ENCODE measurements at regions not wholly inside any gene's neighbourhood (a gene's known extent, or its start where the extent isn't known, plus 50 kb on each side); places are given as distances from the start of the nearest gene placed in this dataset.

DNA sequence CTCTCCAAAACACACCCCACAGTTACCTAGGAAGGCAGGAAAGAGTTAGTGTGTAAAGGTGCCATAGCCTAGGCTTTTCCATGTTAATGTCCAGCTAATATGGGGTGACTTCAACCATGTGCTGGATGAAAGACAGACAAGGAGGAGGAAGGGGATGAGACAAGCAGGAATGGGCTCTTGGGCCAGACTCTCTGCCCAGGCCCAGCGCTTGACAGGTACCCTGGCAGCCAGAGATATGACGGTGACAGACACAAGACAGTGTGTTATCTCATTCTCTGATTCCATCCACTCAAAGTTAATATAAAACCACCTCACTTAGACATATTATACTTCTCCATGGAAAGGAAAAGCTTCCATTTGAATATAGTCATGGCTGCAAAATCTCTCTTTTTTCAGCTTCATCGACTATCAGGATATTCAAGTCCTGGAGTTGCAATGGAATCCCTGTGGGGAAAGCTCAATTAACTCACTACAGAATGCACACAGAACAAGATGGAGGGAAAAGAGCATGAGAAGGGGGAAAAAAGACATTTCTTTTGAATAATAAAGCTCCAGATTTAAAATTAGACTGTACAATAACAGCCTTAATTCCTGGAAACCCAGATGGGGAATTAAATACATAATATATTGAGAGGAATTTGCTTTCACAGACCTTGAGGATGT, 596.7 kb downstream of the TOX3 start:
- H3K4me3 ChIP-seq (ENCODE audit: low read depth, low read length), result no peak overlapping the region
- H3K9me3 ChIP-seq (ENCODE audit: severe bottlenecking), result no peaks in the 10 kb centered on the region
- DNase-seq, result no peak
- H3K27me3 ChIP-seq (ENCODE audit: insufficient read depth, low read depth, severe bottlenecking), result no peaks in the 10 kb centered on the region
- H3K36me3 ChIP-seq, result no peaks in the 10 kb centered on the region
- TF ChIP-seq, protein P1, sequence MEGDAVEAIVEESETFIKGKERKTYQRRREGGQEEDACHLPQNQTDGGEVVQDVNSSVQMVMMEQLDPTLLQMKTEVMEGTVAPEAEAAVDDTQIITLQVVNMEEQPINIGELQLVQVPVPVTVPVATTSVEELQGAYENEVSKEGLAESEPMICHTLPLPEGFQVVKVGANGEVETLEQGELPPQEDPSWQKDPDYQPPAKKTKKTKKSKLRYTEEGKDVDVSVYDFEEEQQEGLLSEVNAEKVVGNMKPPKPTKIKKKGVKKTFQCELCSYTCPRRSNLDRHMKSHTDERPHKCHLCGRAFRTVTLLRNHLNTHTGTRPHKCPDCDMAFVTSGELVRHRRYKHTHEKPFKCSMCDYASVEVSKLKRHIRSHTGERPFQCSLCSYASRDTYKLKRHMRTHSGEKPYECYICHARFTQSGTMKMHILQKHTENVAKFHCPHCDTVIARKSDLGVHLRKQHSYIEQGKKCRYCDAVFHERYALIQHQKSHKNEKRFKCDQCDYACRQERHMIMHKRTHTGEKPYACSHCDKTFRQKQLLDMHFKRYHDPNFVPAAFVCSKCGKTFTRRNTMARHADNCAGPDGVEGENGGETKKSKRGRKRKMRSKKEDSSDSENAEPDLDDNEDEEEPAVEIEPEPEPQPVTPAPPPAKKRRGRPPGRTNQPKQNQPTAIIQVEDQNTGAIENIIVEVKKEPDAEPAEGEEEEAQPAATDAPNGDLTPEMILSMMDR (IDR thresholded peaks at IDR 0.05; ENCODE audit: low read depth, low read length), result no peak
- H3K27ac ChIP-seq, result no peak overlapping the region

DNA sequence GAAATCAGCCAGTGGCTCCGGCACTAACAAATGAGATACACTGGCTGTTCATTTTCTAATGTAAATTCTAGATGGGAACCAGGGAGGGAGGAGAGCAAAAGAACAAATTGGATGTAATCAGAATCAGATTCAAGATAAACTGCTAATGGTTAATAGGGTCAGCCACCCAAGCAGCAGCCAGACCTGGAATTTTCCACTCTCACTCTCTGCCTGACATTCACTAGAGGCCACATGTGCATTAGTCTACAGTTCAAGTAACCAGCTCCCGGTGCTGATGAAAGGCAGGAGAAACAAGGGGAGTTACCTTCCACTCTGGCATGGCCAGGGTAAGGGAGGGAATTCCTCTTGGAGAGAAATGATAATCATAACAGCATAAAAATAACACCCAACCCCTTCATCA, 597.7 kb downstream of the TOX3 start:
- Histone ChIP-seq H3K4me3 (ENCODE audit: low read depth, low read length) (no peak overlapping the region), H3K27me3 (ENCODE audit: insufficient read depth, low read depth, severe bottlenecking) (no peaks in the 10 kb centered on the region), H3K36me3 (no peaks in the 10 kb centered on the region), H3K27ac (no peak overlapping the region), H3K9me3 (ENCODE audit: severe bottlenecking) (no peaks in the 10 kb centered on the region)
- no peak for DNase-seq
- TF ChIP-seq, protein P1 (IDR thresholded peaks at IDR 0.05; ENCODE audit: low read depth, low read length), result no peak

DNA sequence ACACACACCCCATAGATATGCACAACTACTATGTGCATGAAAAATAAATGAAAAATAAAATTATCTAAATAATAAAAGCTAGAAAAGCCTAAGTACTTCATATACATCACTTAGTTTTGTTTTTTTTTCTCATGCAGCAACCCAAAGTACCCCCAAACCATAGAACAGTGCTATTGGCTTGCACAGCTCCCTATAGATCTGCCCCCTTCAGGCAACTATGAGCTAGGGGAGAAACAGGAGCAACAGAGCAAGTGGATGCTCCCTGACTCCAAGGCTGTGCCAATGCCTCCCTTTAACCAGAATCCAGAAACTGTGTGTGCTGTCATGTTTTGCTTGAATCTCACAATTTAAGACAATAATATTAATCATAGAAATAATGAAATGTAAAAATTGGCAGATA, 605.5 kb downstream of the TOX3 start:
- Histone ChIP-seq H3K4me3 (ENCODE audit: low read depth, low read length) (no peak overlapping the region), H3K9me3 (ENCODE audit: severe bottlenecking) (no peaks in the 10 kb centered on the region), H3K36me3 (no peaks in the 10 kb centered on the region), H3K27me3 (ENCODE audit: insufficient read depth, low read depth, severe bottlenecking) (no peaks in the 10 kb centered on the region), H3K27ac (no peak overlapping the region)
- no peak for DNase-seq
- TF ChIP-seq, protein P1 (IDR thresholded peaks at IDR 0.05; ENCODE audit: low read depth, low read length), result peak; percentile 25; the same call in 1 of the 2 replicates

DNA sequence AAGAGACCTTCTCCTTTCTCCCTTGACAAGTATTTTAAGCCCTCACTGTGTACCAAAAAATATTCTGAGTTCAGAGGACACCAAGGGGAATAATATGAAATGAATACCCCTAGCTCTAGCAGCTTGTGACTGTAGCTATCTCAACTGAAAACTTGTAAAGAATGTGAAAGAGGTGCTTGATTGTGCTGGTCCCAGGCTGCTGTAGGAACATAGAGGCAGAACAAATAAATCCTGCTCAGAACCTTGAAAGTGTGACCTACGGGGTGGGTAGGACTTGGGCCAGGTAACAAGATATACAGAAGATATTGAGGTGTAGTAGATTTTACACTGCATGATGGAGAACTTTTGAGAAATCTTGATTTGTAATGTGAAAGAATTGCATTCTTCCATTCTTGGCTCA, 606.8 kb downstream of the TOX3 start:
- TF ChIP-seq, protein P1 (IDR thresholded peaks at IDR 0.05; ENCODE audit: low read depth, low read length), result no peak
- H3K27me3 ChIP-seq (ENCODE audit: insufficient read depth, low read depth, severe bottlenecking), result no peaks in the 10 kb centered on the region
- no peaks in the 10 kb centered on the region for H3K9me3 ChIP-seq (ENCODE audit: severe bottlenecking)
- DNase-seq, result no peak
- H3K36me3 ChIP-seq, result no peaks in the 10 kb centered on the region
- H3K4me3 ChIP-seq (ENCODE audit: low read depth, low read length), result no peak overlapping the region
- no peak overlapping the region for H3K27ac ChIP-seq

DNA sequence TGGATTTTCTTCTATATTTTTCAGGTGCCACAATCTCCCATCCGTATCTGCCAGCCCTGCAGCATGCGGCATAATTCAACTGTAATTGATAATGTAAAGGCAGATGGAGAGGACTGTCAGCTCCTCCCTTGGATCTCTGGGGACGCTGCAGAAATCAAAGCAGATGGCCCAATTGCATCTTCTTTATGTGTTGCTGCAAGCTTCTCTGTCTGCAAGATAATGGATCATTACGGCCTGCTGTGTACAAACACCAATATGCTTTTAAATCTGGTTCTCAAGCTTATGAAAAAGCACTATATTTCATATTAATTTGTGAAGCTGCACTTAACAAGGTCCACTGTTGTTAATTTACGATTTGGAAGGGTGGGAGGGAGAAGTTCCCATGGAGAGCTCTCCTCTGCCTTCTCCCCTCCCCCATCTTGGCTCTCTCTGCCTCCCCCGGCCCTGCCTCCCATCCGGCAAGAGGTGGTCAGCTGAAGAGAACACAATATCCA, 607.5 kb downstream of the TOX3 start:
- DNase-seq, result peak; percentile 37
- Histone ChIP-seq H3K27ac (peak overlapping the region; percentile 39), H3K36me3 (no peaks in the 10 kb centered on the region), H3K27me3 (ENCODE audit: insufficient read depth, low read depth, severe bottlenecking) (no peaks in the 10 kb centered on the region), H3K4me3 (ENCODE audit: low read depth, low read length) (peak overlapping the region; percentile 28), H3K9me3 (ENCODE audit: severe bottlenecking) (no peaks in the 10 kb centered on the region)
- TF ChIP-seq, protein P1 (IDR thresholded peaks at IDR 0.05; ENCODE audit: low read depth, low read length), result no peak

DNA sequence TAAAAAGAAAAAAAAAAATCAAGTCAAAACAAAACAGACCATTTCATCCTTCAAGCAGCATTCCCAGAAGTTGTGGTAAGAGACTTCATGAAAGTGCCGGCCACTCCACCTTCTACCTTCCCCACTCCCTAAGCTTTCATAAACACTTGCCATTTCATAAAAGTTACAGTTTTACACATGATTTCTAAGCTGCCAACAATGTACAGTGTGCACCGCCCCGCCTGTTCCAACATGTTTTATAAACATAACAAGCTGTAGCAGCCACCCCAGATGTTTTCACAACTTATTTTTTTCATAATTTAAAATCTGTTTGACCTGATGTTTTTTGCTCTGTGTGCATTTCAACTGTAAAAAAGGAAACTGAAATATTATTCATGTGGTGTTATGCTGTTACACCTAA, 608.1 kb downstream of the TOX3 start:
- H3K27me3 ChIP-seq (ENCODE audit: insufficient read depth, low read depth, severe bottlenecking), result no peaks in the 10 kb centered on the region
- no peaks in the 10 kb centered on the region for H3K36me3 ChIP-seq
- TF ChIP-seq, protein P1 (IDR thresholded peaks at IDR 0.05; ENCODE audit: low read depth, low read length), result no peak
- DNase-seq, result no peak
- no peaks in the 10 kb centered on the region for H3K9me3 ChIP-seq (ENCODE audit: severe bottlenecking)
- no peak overlapping the region for H3K27ac ChIP-seq
- H3K4me3 ChIP-seq (ENCODE audit: low read depth, low read length), result no peak overlapping the region
